ENCODE measurements at regions not wholly inside any gene's neighbourhood (a gene's known extent, or its start where the extent isn't known, plus 50 kb on each side); places are given as distances from the start of the nearest gene placed in this dataset.

DNA sequence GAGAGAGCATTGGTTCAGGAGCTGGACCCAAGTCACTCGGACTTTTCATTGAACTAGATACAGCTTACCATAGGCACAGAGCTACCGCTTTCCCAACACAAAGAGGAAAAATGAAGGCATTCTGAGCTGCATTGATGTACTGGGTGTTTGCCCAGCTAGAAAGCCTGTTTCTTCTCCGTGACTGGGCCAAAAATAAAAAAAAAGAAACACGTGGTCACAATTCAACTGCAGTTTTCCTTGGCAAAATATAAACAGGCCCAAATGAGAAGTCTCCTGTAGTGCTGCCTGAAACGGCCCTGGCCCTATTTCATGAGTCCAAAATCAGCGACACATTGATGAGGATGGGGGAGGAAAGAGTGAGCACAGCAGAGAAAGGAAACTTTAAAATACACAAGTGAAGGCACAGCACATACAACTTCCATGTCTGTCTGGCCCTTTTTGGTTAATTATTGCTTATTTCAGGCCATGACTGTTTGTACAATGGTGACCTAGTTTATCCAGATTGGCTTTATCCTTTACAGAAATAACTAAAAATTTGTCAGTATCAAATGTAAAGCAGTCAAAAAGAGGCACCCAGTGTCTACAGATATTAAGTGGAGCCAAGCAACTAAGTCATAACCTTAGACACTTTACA lies 179.7 kb downstream of the ICOS start:
- TF ChIP-seq, protein P1, sequence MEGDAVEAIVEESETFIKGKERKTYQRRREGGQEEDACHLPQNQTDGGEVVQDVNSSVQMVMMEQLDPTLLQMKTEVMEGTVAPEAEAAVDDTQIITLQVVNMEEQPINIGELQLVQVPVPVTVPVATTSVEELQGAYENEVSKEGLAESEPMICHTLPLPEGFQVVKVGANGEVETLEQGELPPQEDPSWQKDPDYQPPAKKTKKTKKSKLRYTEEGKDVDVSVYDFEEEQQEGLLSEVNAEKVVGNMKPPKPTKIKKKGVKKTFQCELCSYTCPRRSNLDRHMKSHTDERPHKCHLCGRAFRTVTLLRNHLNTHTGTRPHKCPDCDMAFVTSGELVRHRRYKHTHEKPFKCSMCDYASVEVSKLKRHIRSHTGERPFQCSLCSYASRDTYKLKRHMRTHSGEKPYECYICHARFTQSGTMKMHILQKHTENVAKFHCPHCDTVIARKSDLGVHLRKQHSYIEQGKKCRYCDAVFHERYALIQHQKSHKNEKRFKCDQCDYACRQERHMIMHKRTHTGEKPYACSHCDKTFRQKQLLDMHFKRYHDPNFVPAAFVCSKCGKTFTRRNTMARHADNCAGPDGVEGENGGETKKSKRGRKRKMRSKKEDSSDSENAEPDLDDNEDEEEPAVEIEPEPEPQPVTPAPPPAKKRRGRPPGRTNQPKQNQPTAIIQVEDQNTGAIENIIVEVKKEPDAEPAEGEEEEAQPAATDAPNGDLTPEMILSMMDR (IDR thresholded peaks at IDR 0.05; ENCODE audit: poor library complexity), result no peak
- no peak for TF ChIP-seq EZH2phosphoT487 (IDR thresholded peaks at IDR 0.05; ENCODE audit: low read depth, severe bottlenecking, unreplicated experiment)
